Transverse colon (tissue), 4 donors: ENCODE measurements at regions not wholly inside any gene's neighbourhood (a gene's known extent, or its start where the extent isn't known, plus 50 kb on each side); places are given as distances from the start of the nearest gene placed in this dataset.

Experiments used
- CTCF ChIP-seq, 5 experiments: fragments of 200-600 bp in 3 of 5; fragments of 450-650 bp in 2 of 5; sonication (generic) in 3 of 5; IDR thresholded peaks; 1 replicate in 2 of 5; 2 replicates in 3 of 5; pipeline ENCODE4 v1.5.1; 2016 to 2017; ENCODE audit warnings: antibody characterized with exemption in 5 of 5, inconsistent platforms in 3 of 5, mild to moderate bottlenecking in 2 of 5, moderate library complexity in 1 of 5
- POLR2AphosphoS5 ChIP-seq, 3 donors: sonication (generic); formaldehyde crosslinking; IDR thresholded peaks; one replicate each; pipeline ENCODE4 v1.6.1; 2016; ENCODE audit warnings: antibody characterized with exemption in 3 of 3

GRCh38 chr17:69801368-69801767, 273.7 kb upstream of the KCNJ16 start:
- TF ChIP-seq CTCF (IDR thresholded peaks at IDR 0.05) (no peak), POLR2AphosphoS5 (IDR thresholded peaks at IDR 0.05) (no peak)
